Transverse colon (tissue), 3 donors: ENCODE measurements at regions not wholly inside any gene's neighbourhood (a gene's known extent, or its start where the extent isn't known, plus 50 kb on each side); places are given as distances from the start of the nearest gene placed in this dataset.

Source experiments
- CTCF ChIP-seq, 5 experiments: fragments of 200-600 bp in 3 of 5; fragments of 450-650 bp in 2 of 5; sonication (generic) in 3 of 5; IDR thresholded peaks; 1 replicate in 2 of 5; 2 replicates in 3 of 5; pipeline ENCODE4 v1.5.1; 2016 to 2017; ENCODE audit warnings: antibody characterized with exemption in 5 of 5, inconsistent platforms in 3 of 5, mild to moderate bottlenecking in 2 of 5, moderate library complexity in 1 of 5
- POLR2A ChIP-seq: fragments of 450-650 bp; IDR thresholded peaks from one replicate; pipeline ENCODE4 v1.6.1; 2016; ENCODE audit warnings: antibody characterized with exemption, mild to moderate bottlenecking, moderate library complexity

- TF ChIP-seq CTCF (IDR thresholded peaks at IDR 0.05) (no peak), POLR2A (no peak)
These were observed 331.0 kb upstream of the ZP4 start for GRCh38 chr1:238221738-238222137.
